Esophagus muscularis mucosa (tissue), 3 donors: ENCODE measurements at regions not wholly inside any gene's neighbourhood (a gene's known extent, or its start where the extent isn't known, plus 50 kb on each side); places are given as distances from the start of the nearest gene placed in this dataset.

Source experiments
- POLR2AphosphoS5 ChIP-seq, 2 donors: sonication (generic); formaldehyde crosslinking; IDR thresholded peaks; one replicate each; pipeline ENCODE4 v1.6.1; 2017; ENCODE audit warnings: antibody characterized with exemption in 2 of 2
- TF ChIP-seq, protein P1 (sequence below), 3 experiments: fragments of 200-600 bp in 2 of 3; fragments of 450-650 bp in 1 of 3; sonication (generic) in 2 of 3; IDR thresholded peaks; one replicate each; pipeline ENCODE4 v1.5.1; 2017 to 2019; ENCODE audit warnings: antibody characterized with exemption in 3 of 3, mild to moderate bottlenecking in 2 of 3, moderate library complexity in 1 of 3

DNA sequence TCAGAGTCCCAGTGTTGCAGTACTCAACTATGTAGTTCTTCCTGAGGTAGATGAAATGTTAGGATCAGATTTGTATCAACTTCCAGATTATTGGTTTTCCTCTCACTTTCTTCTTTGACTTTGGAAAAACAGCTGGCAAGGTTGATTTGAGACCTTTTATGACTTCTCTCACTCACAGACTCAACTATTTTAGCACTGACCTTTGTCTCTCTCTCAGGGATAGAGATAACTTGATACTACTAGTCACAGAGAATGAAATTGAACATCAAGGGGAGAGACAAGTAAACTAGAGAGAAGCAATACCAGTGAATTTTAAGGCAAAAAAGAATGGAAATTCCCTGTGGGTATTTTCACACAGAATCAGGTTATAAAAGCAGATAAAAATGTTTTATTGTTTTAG is 159.7 kb upstream of the B3GALT2 start:
- TF ChIP-seq, protein P1, sequence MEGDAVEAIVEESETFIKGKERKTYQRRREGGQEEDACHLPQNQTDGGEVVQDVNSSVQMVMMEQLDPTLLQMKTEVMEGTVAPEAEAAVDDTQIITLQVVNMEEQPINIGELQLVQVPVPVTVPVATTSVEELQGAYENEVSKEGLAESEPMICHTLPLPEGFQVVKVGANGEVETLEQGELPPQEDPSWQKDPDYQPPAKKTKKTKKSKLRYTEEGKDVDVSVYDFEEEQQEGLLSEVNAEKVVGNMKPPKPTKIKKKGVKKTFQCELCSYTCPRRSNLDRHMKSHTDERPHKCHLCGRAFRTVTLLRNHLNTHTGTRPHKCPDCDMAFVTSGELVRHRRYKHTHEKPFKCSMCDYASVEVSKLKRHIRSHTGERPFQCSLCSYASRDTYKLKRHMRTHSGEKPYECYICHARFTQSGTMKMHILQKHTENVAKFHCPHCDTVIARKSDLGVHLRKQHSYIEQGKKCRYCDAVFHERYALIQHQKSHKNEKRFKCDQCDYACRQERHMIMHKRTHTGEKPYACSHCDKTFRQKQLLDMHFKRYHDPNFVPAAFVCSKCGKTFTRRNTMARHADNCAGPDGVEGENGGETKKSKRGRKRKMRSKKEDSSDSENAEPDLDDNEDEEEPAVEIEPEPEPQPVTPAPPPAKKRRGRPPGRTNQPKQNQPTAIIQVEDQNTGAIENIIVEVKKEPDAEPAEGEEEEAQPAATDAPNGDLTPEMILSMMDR (IDR thresholded peaks at IDR 0.05), result no peak
- TF ChIP-seq POLR2AphosphoS5 (IDR thresholded peaks at IDR 0.05), result no peak
